Mesothelial cell of epicardium (in vitro differentiated cells): ENCODE measurements at regions not wholly inside any gene's neighbourhood (a gene's known extent, or its start where the extent isn't known, plus 50 kb on each side); places are given as distances from the start of the nearest gene placed in this dataset.

Source experiments
- DNase-seq, 2 experiments: peaks; one replicate each; pipeline ENCODE4 v3.0.0; 2021; ENCODE audit warnings: low spot score in 2 of 2; ENCODE audit not compliant: unreplicated experiment in 2 of 2
- H3K27ac Mint-ChIP-seq: 2 replicates; pipeline ENCODE4 v1.8.0; 2021; ENCODE audit warnings: mixed read lengths
- H3K27me3 Mint-ChIP-seq: 2 replicates; pipeline ENCODE4 v1.8.0; 2021; ENCODE audit warnings: low read depth, mixed read lengths
- H3K36me3 Mint-ChIP-seq: 2 replicates; pipeline ENCODE4 v1.8.0; 2021; ENCODE audit warnings: mixed read lengths
- H3K4me1 Mint-ChIP-seq: 2 replicates; pipeline ENCODE4 v1.8.0; 2021; ENCODE audit warnings: mixed read lengths
- H3K4me3 Mint-ChIP-seq: 2 replicates; pipeline ENCODE4 v1.8.0; 2021; ENCODE audit warnings: mild to moderate bottlenecking, moderate library complexity, mixed read lengths
- H3K9me3 Mint-ChIP-seq: 2 replicates; pipeline ENCODE4 v1.8.0; 2021; ENCODE audit warnings: mixed read lengths
- CTCF ChIP-seq: fragments of 200-600 bp; sonication (generic); IDR thresholded peaks from one replicate; pipeline ENCODE4 v1.5.0; 2021; ENCODE audit warnings: antibody characterized with exemption; ENCODE audit not compliant: unreplicated experiment

DNA sequence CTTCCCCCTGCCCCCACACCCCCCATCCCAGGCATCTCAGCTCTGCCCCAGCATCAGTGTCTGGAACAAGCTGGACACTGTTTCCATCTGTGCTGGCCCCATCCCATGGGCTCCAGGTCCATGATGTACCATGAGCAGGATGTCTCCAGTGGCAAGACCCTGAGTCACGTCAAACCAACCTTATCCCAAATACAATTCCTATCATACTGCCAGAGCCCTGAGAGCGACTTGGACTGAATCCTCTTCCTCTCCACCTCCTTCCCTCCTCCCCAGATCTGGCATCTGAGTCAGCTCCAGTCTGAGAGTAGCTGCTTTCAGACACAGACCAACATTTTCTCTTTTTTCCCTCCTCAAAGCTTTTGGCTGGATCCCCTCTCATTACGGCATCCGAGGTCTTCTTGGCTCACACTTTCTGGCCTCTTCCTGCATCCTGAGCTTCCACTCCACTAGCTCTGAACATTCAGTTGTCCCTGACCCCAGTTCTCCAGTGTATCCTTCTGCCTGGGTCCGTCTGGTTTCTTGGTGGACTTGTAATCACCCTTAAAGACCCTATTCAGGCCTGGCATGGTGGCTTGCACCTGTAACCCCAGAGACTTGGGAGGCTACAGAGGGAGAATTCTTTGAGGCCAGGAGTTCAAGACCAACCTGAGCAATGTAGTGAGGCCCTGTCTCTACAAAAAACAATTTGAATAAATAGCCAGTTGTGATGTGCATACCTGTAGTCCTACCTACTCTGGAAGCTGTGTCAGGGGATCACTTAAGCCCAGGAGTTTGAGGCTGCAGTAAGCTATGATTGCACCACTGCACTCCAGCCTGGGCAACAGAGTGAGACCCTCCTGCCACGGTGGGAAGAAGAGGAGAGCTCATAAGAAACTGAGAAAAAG, 68.3 kb downstream of the ACKR3 start:
- H3K4me3 Mint-ChIP-seq, result no peak overlapping the region
- no peak for TF ChIP-seq CTCF
- H3K27me3 Mint-ChIP-seq, result no peaks in the 10 kb centered on the region
- peak in 1 of 2 experiments; percentile 30 for DNase-seq
- H3K36me3 Mint-ChIP-seq, result no peaks in the 10 kb centered on the region
- peaks cover 27% of the 10 kb centered on the region for H3K4me1 Mint-ChIP-seq
- no peak overlapping the region for H3K27ac Mint-ChIP-seq
- H3K9me3 Mint-ChIP-seq, result peaks cover 4% of the 10 kb centered on the region

DNA sequence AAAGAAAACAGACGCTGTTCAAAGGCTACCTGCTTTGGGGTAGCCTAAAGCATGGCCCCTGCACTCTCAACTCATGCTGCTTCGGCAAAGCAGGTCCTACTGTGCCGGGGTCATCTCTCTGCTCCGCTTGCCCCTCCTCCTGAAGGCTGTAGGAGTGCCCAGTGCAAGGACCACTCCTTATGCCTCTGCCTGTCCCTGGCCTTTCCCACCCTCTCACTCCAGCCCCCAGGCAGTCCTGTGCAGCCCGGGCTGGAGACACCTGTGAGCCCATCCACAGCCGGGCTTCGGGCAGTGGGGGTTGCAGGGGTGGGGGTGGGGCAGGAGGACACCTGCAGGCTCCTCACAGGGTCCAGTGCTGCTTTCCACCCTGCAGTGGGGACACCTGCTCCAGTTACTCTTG, 69.1 kb downstream of the ACKR3 start:
- H3K9me3 Mint-ChIP-seq, result peaks cover 7% of the 10 kb centered on the region
- peak in 1 of 2 experiments; percentile 3 for DNase-seq
- H3K27ac Mint-ChIP-seq, result no peak overlapping the region

DNA sequence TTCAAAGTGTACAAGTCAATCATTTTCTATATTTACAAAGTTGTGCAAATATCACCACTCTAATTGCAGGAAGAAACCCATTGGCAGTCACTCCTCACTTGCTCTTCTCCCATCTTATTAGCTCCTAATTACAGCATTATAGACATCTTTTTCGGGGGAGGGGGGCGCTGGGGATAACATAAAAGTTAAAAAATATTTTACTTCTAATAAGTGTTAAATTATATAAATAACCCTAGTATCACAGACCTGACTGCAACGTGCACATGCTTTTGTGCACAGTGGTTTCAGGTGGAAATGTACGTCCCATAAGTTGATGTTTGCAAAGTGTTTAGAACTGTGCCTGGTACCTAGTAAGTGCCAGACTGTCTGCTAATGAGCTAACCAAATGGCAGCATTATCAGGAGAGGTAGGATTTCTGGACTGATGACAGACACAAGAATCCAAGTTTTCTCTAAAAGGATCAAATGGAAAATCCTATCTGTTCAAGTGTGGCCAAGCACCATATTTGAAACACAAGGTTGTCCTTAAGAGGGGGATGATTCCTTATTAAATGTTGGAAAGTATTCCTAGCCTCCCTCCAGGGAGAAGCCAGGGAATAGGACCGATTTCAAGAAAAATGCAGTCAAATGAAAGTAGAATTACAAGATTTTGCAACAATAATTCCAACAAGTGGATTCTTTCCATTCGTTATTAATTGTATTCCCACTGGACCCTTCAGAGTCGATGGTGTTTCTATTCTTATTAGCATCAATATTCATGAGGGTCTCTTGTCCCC, 70.0 kb downstream of the ACKR3 start:
- Mint-ChIP-seq H3K27ac (no peak overlapping the region), H3K4me3 (no peak overlapping the region), H3K9me3 (peaks cover 13% of the 10 kb centered on the region), H3K27me3 (no peaks in the 10 kb centered on the region), H3K36me3 (no peaks in the 10 kb centered on the region), H3K4me1 (peaks cover 14% of the 10 kb centered on the region)
- TF ChIP-seq CTCF, result no peak
- DNase-seq, result no peak

More for the DNA sequence above, 69.1 kb downstream of the ACKR3 start:
- Mint-ChIP-seq H3K4me3 (no peak overlapping the region), H3K27me3 (no peaks in the 10 kb centered on the region), H3K36me3 (no peaks in the 10 kb centered on the region), H3K4me1 (peaks cover 22% of the 10 kb centered on the region)
- no peak for TF ChIP-seq CTCF

- Mint-ChIP-seq H3K9me3 (peaks cover 13% of the 10 kb centered on the region), H3K36me3 (no peaks in the 10 kb centered on the region), H3K4me3 (no peak overlapping the region), H3K27ac (no peak overlapping the region), H3K27me3 (no peaks in the 10 kb centered on the region), H3K4me1 (peaks cover 22% of the 10 kb centered on the region)
- DNase-seq, result peak in 1 of 2 experiments; percentile 25
- TF ChIP-seq CTCF, result no peak
Measured at GRCh38 chr2:236641051-236641726, 71.6 kb downstream of the ACKR3 start.

DNA sequence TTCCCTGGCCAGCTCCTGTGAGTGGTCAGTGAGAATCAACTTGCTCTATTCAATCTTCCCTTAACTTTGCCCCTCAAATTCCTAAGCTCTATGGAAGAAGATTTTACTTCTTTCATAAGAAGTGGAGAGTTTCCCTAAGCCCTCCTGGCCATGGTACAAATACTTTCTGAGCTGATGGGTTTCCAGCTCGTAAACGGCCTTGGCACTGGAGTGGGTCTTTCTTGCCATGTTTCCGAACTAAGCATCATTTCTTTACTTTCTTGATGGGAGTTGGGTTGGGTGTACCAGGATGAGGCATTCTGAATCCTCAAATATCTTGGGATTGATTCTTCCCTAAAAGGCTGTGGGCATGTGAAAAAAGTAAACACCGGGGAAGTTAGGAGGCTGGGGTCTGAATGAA, 72.5 kb downstream of the ACKR3 start:
- no peaks in the 10 kb centered on the region for H3K36me3 Mint-ChIP-seq
- peaks cover 13% of the 10 kb centered on the region for H3K9me3 Mint-ChIP-seq
- H3K4me3 Mint-ChIP-seq, result no peak overlapping the region
- no peak for DNase-seq
- TF ChIP-seq CTCF, result no peak
- peak overlapping the region; percentile 77 for H3K27ac Mint-ChIP-seq
- no peaks in the 10 kb centered on the region for H3K27me3 Mint-ChIP-seq
- peaks cover 26% of the 10 kb centered on the region for H3K4me1 Mint-ChIP-seq
